Activated CD8-positive, alpha-beta memory T cell treated with anti-CD3 and anti-CD28 coated beads, Interleukin-2, amount 50 U/mL, for 24 hours (primary cell): ENCODE measurements at regions not wholly inside any gene's neighbourhood (a gene's known extent, or its start where the extent isn't known, plus 50 kb on each side); places are given as distances from the start of the nearest gene placed in this dataset.

Experiments used
- DNase-seq: peaks from one replicate; pipeline ENCODE4 v3.0.0-alpha.2; 2020; ENCODE audit errors: extremely low read depth

GRCh38 chr13:59103004-59103768 is 1060.5 kb downstream of the DIAPH3 start:
- no peak for DNase-seq

GRCh38 chr13:59111751-59112171 is 1052.0 kb downstream of the DIAPH3 start:
- no peak for DNase-seq

GRCh38 chr13:59112221-59112718 is 1051.5 kb downstream of the DIAPH3 start:
- DNase-seq, result no peak

GRCh38 chr13:59119475-59119874 is 1044.3 kb downstream of the DIAPH3 start:
- no peak for DNase-seq

- no peak for DNase-seq
Observed at GRCh38 chr13:59120297-59120843, 1043.4 kb downstream of the DIAPH3 start.

DNA sequence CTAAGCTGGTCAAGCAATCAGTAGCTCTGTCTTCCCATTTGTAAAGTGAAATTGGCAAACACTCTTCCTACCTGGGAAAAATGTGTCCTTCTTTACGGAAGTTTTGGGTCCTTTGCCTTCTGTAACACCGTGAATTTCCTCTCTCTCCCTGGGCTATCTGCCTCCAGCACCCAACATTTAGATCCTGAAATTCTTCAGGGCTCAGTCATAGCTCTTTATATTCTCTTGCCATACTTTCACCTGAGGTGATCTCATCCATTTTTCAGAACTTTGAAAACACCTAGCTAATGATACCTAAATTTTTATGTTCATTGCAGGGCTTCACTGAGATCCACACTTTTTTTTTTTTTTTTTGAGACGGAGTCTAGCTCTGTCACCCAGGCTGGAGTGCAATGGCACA is 1042.2 kb downstream of the DIAPH3 start:
- no peak for DNase-seq

DNA sequence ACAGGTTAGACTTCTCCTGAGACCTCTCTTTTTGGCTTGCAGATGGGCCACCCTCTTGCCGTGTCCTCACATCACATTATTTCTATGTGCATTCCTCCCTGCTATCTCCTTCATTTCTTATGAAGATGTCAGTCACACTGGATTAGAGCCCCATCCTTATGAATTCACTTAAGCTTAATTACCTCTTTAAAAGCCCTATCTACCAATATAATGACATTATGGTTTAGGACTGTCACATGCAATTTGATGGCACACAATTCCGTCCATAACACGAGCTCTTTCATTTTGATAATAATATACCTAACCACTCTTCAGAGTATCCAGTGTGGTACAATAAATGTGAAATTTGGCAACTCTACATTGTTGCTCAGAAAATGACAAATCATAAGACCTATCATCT is 1037.3 kb downstream of the DIAPH3 start:
- no peak for DNase-seq

GRCh38 chr13:59133903-59134302 is 1029.8 kb downstream of the DIAPH3 start:
- DNase-seq, result no peak

DNA sequence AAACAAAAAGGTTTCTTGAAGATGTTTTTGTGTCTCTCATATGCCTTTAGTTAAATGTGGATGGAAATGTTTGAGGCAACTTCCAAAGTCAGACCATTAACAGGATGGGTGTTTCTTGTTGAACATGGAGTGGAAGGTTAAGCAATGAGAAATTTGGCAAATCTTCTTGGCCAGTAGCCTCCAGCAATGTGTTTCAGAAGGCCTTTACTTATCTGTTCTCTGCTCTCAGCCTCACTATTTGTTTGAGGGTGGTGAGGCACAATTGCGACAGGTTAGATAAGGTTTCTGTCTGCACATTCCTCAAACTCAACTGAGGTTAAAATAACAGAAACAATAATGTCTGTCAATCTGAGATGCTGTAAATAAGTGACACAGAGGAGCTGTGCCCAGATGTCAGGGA is 1019.0 kb downstream of the DIAPH3 start:
- DNase-seq, result no peak

DNA sequence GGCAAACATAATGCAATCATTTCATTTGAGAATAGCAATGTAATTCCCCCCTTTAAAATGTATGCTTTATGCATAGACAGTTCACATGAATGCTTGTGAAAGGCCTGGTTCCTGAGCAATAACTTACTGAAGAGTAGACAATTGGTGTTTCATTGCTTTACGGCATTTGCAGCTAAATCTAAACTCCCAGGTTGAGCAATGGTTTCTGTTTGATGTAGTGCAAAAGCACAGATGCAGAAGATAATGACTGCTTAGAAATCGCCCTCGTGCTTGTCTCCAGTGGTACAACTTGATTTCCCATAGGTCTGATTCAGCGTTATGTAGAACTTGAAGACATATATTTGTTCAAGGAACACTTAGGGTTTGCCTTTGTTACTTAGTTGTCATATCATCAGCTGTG is 1018.3 kb downstream of the DIAPH3 start:
- DNase-seq, result no peak

DNA sequence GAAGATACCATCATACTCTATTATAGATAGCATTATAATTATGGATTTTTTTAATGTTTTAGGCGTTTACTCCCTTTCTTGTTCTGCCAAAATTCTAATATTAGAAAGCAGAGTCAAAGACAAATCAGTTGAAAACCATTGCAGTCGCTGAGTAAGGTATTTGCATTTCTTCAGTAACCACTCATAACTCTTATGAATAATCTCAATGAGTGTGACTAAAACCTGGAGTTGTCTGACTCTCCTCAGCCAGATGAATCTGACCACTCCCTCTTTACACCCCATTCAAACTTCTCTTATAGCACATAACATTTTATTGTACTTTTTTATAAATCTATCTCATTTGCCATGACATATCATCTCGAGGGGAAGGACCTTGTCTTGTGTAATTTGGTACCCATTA is 1006.5 kb downstream of the DIAPH3 start:
- DNase-seq, result no peak

DNA sequence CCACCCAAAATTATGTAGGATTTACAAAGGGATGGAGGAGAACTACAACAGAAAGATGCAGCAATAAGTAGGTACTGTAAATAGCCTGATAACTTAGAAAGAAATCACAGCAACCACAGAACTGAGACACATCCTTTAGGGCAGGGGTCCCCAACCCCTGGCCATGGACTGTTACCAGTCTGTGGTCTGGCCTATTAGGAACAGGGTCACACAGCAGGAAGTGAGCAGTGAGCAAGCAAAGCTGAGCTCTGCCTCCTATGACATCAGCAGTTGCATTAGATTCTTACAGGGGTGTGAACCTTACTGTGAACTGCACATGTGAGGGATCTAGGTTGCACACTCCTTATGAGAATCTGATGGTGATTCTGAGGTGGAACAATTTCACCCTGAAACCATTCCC is 997.6 kb downstream of the DIAPH3 start:
- no peak for DNase-seq

GRCh38 chr13:59172076-59172475 is 991.7 kb downstream of the DIAPH3 start:
- DNase-seq, result no peak

GRCh38 chr13:59176775-59177174 is 987.0 kb downstream of the DIAPH3 start:
- DNase-seq, result no peak

DNA sequence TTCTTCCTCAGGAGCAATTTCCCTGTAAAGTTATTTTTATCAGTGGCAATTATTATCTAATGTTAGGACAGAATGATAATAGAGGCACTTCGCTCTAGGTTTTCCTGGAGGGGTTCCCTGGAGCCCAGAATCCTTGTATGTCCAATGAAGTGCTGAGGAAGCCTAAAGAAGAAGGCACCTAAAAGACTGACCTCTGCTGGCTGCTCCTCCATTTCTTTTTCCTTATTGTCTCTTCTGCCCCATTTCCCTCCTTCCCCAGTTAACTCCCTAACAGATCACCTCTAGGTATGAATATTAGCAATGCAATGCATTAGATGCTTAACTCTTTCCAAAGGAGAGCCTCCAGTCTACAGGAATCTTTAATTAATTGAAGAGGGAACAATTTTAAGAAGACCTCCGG is 985.4 kb downstream of the DIAPH3 start:
- DNase-seq, result no peak

DNA sequence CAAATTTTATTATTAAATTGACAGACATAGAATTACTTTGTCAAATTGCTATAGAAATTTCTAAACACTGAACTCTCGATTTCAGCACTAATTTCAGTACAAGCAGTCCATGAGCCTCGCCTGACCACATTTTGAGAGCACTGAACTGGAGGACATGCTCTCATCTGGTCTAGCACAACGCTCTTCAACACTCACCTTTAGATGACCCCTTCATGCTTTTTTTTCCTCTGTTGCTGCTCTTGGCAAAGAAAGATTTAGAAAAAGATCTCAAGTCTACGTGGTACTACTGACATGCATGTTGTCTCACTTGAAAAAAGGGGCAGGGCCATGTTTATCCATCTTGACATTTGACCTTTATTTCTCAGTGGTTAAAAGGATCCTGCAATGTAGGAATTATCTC is 981.5 kb downstream of the DIAPH3 start:
- DNase-seq, result no peak

DNA sequence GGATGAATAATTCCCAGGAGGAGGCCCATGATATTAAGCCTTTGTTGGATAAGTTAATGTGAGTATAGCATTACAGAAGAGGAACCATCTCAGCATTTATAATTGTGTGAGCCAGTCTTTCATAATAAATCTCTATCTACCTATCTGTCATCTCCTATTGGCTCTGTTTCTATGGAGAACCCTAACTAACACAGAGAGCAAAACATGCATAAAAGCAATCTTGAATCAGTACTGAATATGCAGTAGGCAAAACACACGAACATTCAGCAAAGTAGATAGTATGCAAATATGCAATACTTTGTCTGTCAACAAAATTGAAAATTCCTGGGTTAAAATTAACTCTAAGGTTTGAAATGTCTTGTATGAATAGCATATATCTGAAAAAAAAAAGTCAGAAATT is 966.3 kb downstream of the DIAPH3 start:
- DNase-seq, result no peak

DNA sequence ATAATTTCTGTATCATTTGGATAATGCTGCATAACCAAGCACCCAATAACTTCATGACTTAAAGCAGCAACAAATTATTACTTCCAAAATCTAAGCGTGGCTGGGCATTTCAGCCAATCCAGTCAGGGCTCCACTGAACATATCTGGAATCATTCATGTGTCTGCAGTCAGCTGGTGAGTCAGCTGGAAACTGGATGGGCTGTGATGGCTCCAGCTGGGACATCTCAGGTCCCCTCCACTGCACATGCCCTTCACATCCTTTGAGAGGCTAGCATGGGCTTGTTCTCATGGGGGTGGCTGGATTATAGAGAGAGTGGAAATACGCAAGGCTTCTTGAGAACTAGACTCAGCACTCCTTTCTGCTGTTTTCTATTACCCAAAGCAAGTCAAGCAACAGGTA is 961.9 kb downstream of the DIAPH3 start:
- no peak for DNase-seq

GRCh38 chr13:59203855-59204254 is 959.9 kb downstream of the DIAPH3 start:
- DNase-seq, result no peak

- no peak for DNase-seq
Observed at GRCh38 chr13:59205501-59205900, 958.2 kb downstream of the DIAPH3 start.

GRCh38 chr13:59208405-59209195 is 955.1 kb downstream of the DIAPH3 start:
- no peak for DNase-seq

DNA sequence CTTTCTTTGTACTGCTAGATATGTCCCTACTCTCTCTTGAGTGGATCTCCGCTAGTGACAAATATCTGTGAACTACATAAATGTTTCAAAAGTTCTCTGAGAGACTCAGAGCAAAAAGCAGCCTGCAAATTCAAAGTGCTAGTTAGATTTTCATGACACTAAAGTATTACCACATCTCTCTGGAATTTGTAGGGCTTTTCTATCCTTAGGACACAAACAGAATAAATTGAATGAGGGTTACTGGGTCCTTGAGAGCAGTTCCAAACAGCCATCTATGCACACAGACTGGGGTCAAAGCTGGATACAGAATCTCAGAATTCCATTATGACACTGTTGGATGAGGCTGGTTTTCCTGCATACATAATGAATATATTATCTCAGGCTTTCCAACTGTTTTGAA is 953.2 kb downstream of the DIAPH3 start:
- DNase-seq, result no peak

GRCh38 chr13:59211606-59212005 is 952.1 kb downstream of the DIAPH3 start:
- DNase-seq, result no peak
